GM12878 (cell line): ENCODE measurements at regions not wholly inside any gene's neighbourhood (a gene's known extent, or its start where the extent isn't known, plus 50 kb on each side); places are given as distances from the start of the nearest gene placed in this dataset.

Experiments
- ATAC-seq: fragments of 200-7000 bp; cut with Tn5 transposase; 3 replicates; pipeline ENCODE4 v1.9.1; 2020; ENCODE audit warnings: mild to moderate bottlenecking, moderate library complexity
- BruUV-seq: library from RNA; stranded (reverse); fragments of 400-500 nt; replicated peaks from 2 replicates; lab custom pipeline; 2021; lab: Mats Ljungman, UMichigan
- CTCF ChIA-PET: fragments of 300-600 bp; sonication (Branson Sonifier 250); formaldehyde crosslinking; extraction: SDS; loops from one replicate; lab custom pipeline; 2021; ENCODE audit warnings: inconsistent platforms; lab: Yijun Ruan, JAX
- POLR2A ChIA-PET: fragments of 350-600 bp; formaldehyde crosslinking; extraction: SDS; loops from one replicate; lab custom pipeline; 2021; ENCODE audit warnings: inconsistent platforms; lab: Charles Lee
- RAD21 ChIA-PET: fragments of 300-600 bp; sonication (Branson Sonifier 250); formaldehyde crosslinking; loops from one replicate; lab custom pipeline; 2023; ENCODE audit warnings: antibody characterized with exemption; ENCODE audit not compliant: unreplicated experiment; lab: Charles Lee
- SMC1A ChIA-PET: fragments of 300-600 bp; sonication (Branson Sonifier 250); formaldehyde crosslinking; loops from one replicate; lab custom pipeline; 2023; ENCODE audit not compliant: unreplicated experiment, uncharacterized antibody; lab: Charles Lee
- DNase-seq: peaks from one replicate; pipeline ENCODE4 v3.0.0-alpha.2; 2011; ENCODE audit warnings: low read depth, low spot score
- FAIRE-seq: peaks from 3 replicates; lab custom pipeline; 2011; peaks lifted over from hg19 to GRCh38; lab: Jason Lieb, UNC
- H2AFZ ChIP-seq: 2 replicates; pipeline ENCODE4 v1.6.0; 2011; ENCODE audit warnings: low read depth, low read length, control low read depth; ENCODE audit not compliant: control insufficient read depth
- H3K27ac ChIP-seq: 2 replicates; pipeline ENCODE4 v1.5.1; 2011; ENCODE audit warnings: control low read depth; ENCODE audit not compliant: control insufficient read depth, insufficient read depth
- H3K27me3 ChIP-seq, 2 experiments: replicated peaks in 1 of 2; 2 replicates each; pipeline versions ENCODE4 v1.6.0 to v1.6.1; 2011; ENCODE audit warnings: low read length in 1 of 2; ENCODE audit not compliant: control insufficient read depth in 2 of 2, insufficient read depth in 2 of 2
- H3K36me3 ChIP-seq, 2 experiments: 2 replicates each; pipeline ENCODE4 v1.5.1; 2011; ENCODE audit warnings: low read length in 1 of 2; ENCODE audit not compliant: control insufficient read depth in 2 of 2, insufficient read depth in 2 of 2
- H3K4me1 ChIP-seq: 2 replicates; pipeline ENCODE4 v1.6.1; 2011; ENCODE audit warnings: mild to moderate bottlenecking, low read length, moderate library complexity, mixed read lengths; ENCODE audit not compliant: control insufficient read depth, insufficient read depth
- H3K4me2 ChIP-seq: 2 replicates; pipeline ENCODE4 v1.6.0; 2011; ENCODE audit warnings: control low read depth; ENCODE audit not compliant: control insufficient read depth, insufficient read depth
- H3K4me3 ChIP-seq: fragments of 200-600 bp; sonication (generic); 2 replicates; pipeline ENCODE4 v1.5.1; 2016
- H3K79me2 ChIP-seq: 2 replicates; pipeline ENCODE4 v1.6.0; 2011; ENCODE audit warnings: low read length; ENCODE audit not compliant: control insufficient read depth, insufficient read depth
- H3K9ac ChIP-seq: 2 replicates; pipeline ENCODE4 v1.8.0; 2011; ENCODE audit warnings: low read length, control low read depth, mixed read lengths; ENCODE audit not compliant: control insufficient read depth, insufficient read depth
- H3K9me3 ChIP-seq: replicated peaks from 3 replicates; pipeline ENCODE4 v1.5.1; 2011; ENCODE audit warnings: mild to moderate bottlenecking, low read length; ENCODE audit not compliant: control insufficient read depth, insufficient read depth
- H4K20me1 ChIP-seq: 2 replicates; pipeline ENCODE4 v1.6.0; 2011; ENCODE audit not compliant: control insufficient read depth, insufficient read depth
- BRCA1 ChIP-seq: IDR thresholded peaks from 2 replicates; pipeline ENCODE4 v1.6.1; 2011; ENCODE audit warnings: low read depth, low read length, improper control_type of control experiment
- CBX5 ChIP-seq: sonication (generic); IDR thresholded peaks from 2 replicates; pipeline ENCODE4 v1.6.1; 2016; ENCODE audit warnings: low read depth, moderate library complexity, mild to moderate bottlenecking, inconsistent platforms
- EGR1 ChIP-seq, 2 experiments: IDR thresholded peaks; 1 replicate in 1 of 2; 2 replicates in 1 of 2; pipeline ENCODE4 v1.6.1; 2011 to 2012; ENCODE audit warnings: low read depth in 2 of 2, low read length in 2 of 2, borderline replicate concordance in 1 of 2, mild to moderate bottlenecking in 1 of 2, moderate library complexity in 1 of 2
- HSF1 ChIP-seq: fragments of 150-350 bp; IDR thresholded peaks from 2 replicates; pipeline ENCODE4 v1.6.1; 2014; ENCODE audit warnings: mild to moderate bottlenecking, low read depth, low read length
- IRF4 ChIP-seq: IDR thresholded peaks from 2 replicates; pipeline ENCODE4 v1.6.1; 2011; ENCODE audit warnings: low read depth, low read length
- NR2F1 ChIP-seq: fragments of 450-650 bp; conservative IDR thresholded peaks from 2 replicates; pipeline ENCODE4 v1.6.1; 2017; ENCODE audit warnings: mild to moderate bottlenecking
- NRF1 ChIP-seq: conservative IDR thresholded peaks from 2 replicates; pipeline ENCODE4 v1.6.1; 2011; ENCODE audit warnings: mild to moderate bottlenecking, low read depth, low read length, improper control_type of control experiment
- POLR2AphosphoS5 ChIP-seq: IDR thresholded peaks from 2 replicates; pipeline ENCODE4 v1.6.1; 2011; ENCODE audit warnings: mild to moderate bottlenecking, low read length, inconsistent platforms
- SMAD5 ChIP-seq: IDR thresholded peaks from 2 replicates; pipeline ENCODE4 v1.6.1; 2016; ENCODE audit warnings: antibody characterized with exemption, low read depth
- TCF12 ChIP-seq: IDR thresholded peaks from 2 replicates; pipeline ENCODE4 v1.6.1; 2011; ENCODE audit warnings: low read depth, mild to moderate bottlenecking, low read length
- WGBS: methylation state at CpG from one replicate; pipeline ENCODE4 v1.1.6; 2016; ENCODE audit warnings: low lambda C conversion rate; ENCODE audit not compliant: insufficient replicate concordance, insufficient coverage; ENCODE audit errors: missing lambda C conversion rate; 5-methylcytosine and 5-hydroxymethylcytosine counted together
- in situ Hi-C: fragments of 300-500 bp; cut with MboI; formaldehyde crosslinking; loops from 9 replicates; pipeline ENCODE4 v1.14.3; 2018; ENCODE audit warnings: mixed read lengths
- intact Hi-C: fragments of 100-400 bp; cut with micrococcal nuclease; formaldehyde crosslinking; loops from one replicate; pipeline ENCODE4 v1.14.2; 2022; ENCODE audit not compliant: unreplicated experiment

DNA sequence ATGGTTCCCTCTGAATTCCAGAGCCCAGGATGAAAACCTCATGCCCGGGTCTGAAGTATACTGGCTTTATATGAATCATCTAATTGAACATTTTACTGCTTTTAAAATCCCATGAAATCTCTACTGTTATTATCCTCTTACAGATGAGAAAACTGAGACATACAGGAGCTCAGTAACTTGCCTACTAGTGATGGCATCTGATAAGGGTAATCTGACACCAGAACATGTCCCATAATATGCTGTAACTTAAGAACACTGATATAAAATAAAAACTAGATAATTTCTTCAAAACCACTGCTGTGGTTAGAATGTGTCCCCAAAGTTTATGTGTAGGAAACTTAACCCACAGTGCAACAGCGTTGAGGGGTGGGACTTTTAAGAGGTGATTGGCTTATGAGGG lies 219.6 kb upstream of the TMTC1 start (continued):
- no peak for TF ChIP-seq IRF4
- TF ChIP-seq NR2F1: no peak
- no peak for TF ChIP-seq CBX5
- no peak for TF ChIP-seq TCF12

- DNase-seq (no peak), FAIRE-seq (no peak), ATAC-seq (no peak)
- Histone ChIP-seq H3K9ac (no peak overlapping the region), H3K4me3 (no peak overlapping the region), H2AFZ (no peak overlapping the region), H3K27me3 (no peaks in the 10 kb centered on the region), H3K9me3 (no peaks in the 10 kb centered on the region), H3K27ac (no peak overlapping the region), H3K79me2 (no peaks in the 10 kb centered on the region), H3K4me1 (no peaks in the 10 kb centered on the region), H3K36me3 (no peaks in the 10 kb centered on the region), H4K20me1 (no peaks in the 10 kb centered on the region), H3K4me2 (no peak overlapping the region)
- ChIA-PET SMC1A (no interaction called here), CTCF (no interaction called here), POLR2A (no interaction called here), RAD21 (no interaction called here)
- WGBS: 37% methylated on average over 5 of the region's 5 CpGs
- TF ChIP-seq EGR1 (IDR thresholded peaks at IDR 0.05; ENCODE audit: borderline replicate concordance in 1 of 2, low read depth in 2 of 2, low read length in 2 of 2): no peak
- TF ChIP-seq SMAD5: no peak
- BruUV-seq: no TSS peak
- in situ Hi-C loops (no loop called here), intact Hi-C loops (no loop called here)
Observed at GRCh38 chr12:30002677-30003076, 218.9 kb upstream of the TMTC1 start.

DNA sequence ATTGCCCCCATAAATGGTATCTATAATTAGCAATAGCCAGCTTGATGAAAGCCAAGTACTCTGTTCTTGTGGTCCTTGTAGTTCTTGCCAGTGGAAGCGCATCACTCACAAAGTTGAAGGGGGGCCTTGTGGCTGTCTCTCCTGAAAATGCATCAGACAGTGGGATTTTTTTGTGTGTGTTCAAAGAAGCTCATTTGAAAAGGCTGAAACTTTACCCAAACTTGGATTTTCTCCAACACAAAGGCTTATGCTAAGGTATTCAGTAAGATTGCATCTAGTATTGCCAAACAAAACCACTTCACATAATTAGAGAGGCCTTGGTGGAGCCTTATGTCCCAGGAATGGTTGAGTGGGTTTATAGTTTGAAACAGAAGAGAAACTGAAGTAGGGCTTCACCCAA lies 216.7 kb upstream of the TMTC1 start:
- SMC1A ChIA-PET: no interaction called here
- TF ChIP-seq BRCA1 (no peak), NRF1 (no peak), HSF1 (no peak), POLR2AphosphoS5 (no peak), EGR1 (IDR thresholded peaks at IDR 0.05; ENCODE audit: borderline replicate concordance in 1 of 2, low read depth in 2 of 2, low read length in 2 of 2) (no peak)
- TF ChIP-seq, all 136 proteins: peak for 0
- in situ Hi-C loops: no loop called here
- FAIRE-seq: no peak
- POLR2A ChIA-PET: no interaction called here
- Histone ChIP-seq H2AFZ (no peak overlapping the region), H3K27ac (no peak overlapping the region), H3K9me3 (no peaks in the 10 kb centered on the region), H3K36me3 (no peaks in the 10 kb centered on the region), H3K4me1 (no peaks in the 10 kb centered on the region), H3K4me3 (no peak overlapping the region), H3K9ac (no peak overlapping the region), H4K20me1 (no peaks in the 10 kb centered on the region), H3K4me2 (no peak overlapping the region), H3K79me2 (no peaks in the 10 kb centered on the region), H3K27me3 (no peaks in the 10 kb centered on the region)
- 60% methylated on average over 1 of the region's 1 CpG for WGBS
- no peak for ATAC-seq
- BruUV-seq: no TSS peak
- no peak for DNase-seq
- RAD21 ChIA-PET: no interaction called here
- CTCF ChIA-PET: interaction anchor here (1.1 kb wide), 1 partner anchor 16 kb away, joined by 4 read pairs; no protein-coding TSS in a partner anchor
- intact Hi-C loops: no loop called here
